Pancreas (tissue), 10 donors: ENCODE measurements at regions not wholly inside any gene's neighbourhood (a gene's known extent, or its start where the extent isn't known, plus 50 kb on each side); places are given as distances from the start of the nearest gene placed in this dataset.
"Not testable (repeated sequence)": the region's sequence is repeated elsewhere in the genome, so short reads cannot be mapped to it uniquely, and the experiment has no call there.

ENCODE experiments used
- ATAC-seq, 4 donors: fragments of 200-7000 bp; cut with Tn5 transposase; one replicate each; pipeline versions ENCODE4 v1.8.0 to v1.9.1; 2020; ENCODE audit warnings: mild to moderate bottlenecking in 4 of 4, moderate library complexity in 4 of 4
- DNase-seq, 6 donors: peaks; one replicate each; pipeline ENCODE4 v3.0.0-alpha.2; 2020
- FAIRE-seq: peaks from 2 replicates; lab custom pipeline; 2012; peaks lifted over from hg19 to GRCh38; lab: Jason Lieb, UNC
- H3K27ac ChIP-seq, 4 donors: fragments of 200-600 bp; sonication (generic); 1 replicate in 3 of 4; 2 replicates in 1 of 4; pipeline versions ENCODE4 v1.5.0 to v1.8.0; 2020
- H3K27me3 ChIP-seq, 4 donors: fragments of 200-600 bp; one replicate each; pipeline ENCODE4 v1.8.0; 2021
- H3K36me3 ChIP-seq, 3 donors: fragments of 200-600 bp; sonication (generic) in 1 of 3; one replicate each; pipeline versions ENCODE4 v1.5.0 to v1.8.0; 2020 to 2021
- H3K4me1 ChIP-seq, 3 donors: fragments of 200-600 bp; one replicate each; pipeline ENCODE4 v1.8.0; 2021
- H3K4me3 ChIP-seq, 4 donors: fragments of 200-600 bp; sonication (generic) in 2 of 4; one replicate each; pipeline versions ENCODE4 v1.5.0 to v1.8.0; 2020 to 2021
- H3K9me3 ChIP-seq, 4 donors: fragments of 200-600 bp; one replicate each; pipeline ENCODE4 v1.8.0; 2021
- WGBS, 2 donors: extraction: QIAGEN DNeasy Blood & Tissue Kit; methylation state at CpG; one replicate each; pipeline ENCODE4 v1.1.7; 2013; 5-methylcytosine and 5-hydroxymethylcytosine counted together
- intact Hi-C, 3 donors: fragments of 100-400 bp; cut with DNase I; formaldehyde crosslinking; loops; one replicate each; pipeline versions ENCODE4 v1.11.1 to v1.14.2; 2022
- TF ChIP-seq, protein P1 (sequence below), 4 donors: fragments of 200-600 bp; sonication (generic) in 3 of 4; IDR thresholded peaks; one replicate each; pipeline versions ENCODE4 v1.5.0 to v1.8.0; 2021; ENCODE audit warnings: antibody characterized with exemption in 4 of 4
- donor health status: healthy with polysubstance abuse.
- donor health status: DM: no; HTN: no; CAD: no; lungs with moderate emphysema.
- donor health status: DM: no; HTN: no; CAD: no.
- donor health status: control.
- donor health status: control.
- donor health status: Bipolar disorder and iron deficiency.
- donor health status: DM: yes; HTN: yes; CAD: no.
- donor health status: DM: no; HTN: no; CAD: no.
- donor health status: DM: no; HTN: no; CAD: no.
- donor health status: DM: yes; HTN: yes; CAD: no.

DNA sequence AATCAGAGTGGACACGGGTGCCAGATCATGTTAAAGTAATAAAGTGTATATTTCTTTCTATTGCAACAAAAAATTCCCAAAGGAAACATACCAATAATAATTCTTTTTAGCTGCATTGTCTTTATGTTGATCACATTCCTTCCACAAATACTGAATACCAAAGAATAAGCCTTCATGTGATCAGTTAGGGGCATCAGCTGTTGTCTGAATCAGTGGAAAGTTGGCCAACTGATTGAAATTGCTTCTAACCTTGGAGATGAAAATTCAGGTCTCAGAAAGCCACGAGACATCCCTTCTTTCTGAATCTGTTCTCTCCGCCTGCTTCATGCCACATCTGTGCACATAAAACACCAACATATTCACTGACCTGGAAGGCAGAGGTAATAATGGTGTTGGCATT lies 785.2 kb downstream of the KCNA4 start:
- WGBS, 2 donors = 45 to 66% methylated on average over 3 of the region's 3 CpGs
- Histone ChIP-seq H3K27me3 (no peaks in the 10 kb centered on the region), H3K36me3 (no peaks in the 10 kb centered on the region), H3K9me3 (no peaks in the 10 kb centered on the region), H3K4me1 (no peaks in the 10 kb centered on the region), H3K27ac (no peak overlapping the region), H3K4me3 (no peak overlapping the region)
- intact Hi-C loops = no loop called here
- DNase-seq (no peak), ATAC-seq (no peak), FAIRE-seq (no peak)
- TF ChIP-seq, protein P1, sequence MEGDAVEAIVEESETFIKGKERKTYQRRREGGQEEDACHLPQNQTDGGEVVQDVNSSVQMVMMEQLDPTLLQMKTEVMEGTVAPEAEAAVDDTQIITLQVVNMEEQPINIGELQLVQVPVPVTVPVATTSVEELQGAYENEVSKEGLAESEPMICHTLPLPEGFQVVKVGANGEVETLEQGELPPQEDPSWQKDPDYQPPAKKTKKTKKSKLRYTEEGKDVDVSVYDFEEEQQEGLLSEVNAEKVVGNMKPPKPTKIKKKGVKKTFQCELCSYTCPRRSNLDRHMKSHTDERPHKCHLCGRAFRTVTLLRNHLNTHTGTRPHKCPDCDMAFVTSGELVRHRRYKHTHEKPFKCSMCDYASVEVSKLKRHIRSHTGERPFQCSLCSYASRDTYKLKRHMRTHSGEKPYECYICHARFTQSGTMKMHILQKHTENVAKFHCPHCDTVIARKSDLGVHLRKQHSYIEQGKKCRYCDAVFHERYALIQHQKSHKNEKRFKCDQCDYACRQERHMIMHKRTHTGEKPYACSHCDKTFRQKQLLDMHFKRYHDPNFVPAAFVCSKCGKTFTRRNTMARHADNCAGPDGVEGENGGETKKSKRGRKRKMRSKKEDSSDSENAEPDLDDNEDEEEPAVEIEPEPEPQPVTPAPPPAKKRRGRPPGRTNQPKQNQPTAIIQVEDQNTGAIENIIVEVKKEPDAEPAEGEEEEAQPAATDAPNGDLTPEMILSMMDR (IDR thresholded peaks at IDR 0.05) = no peak

DNA sequence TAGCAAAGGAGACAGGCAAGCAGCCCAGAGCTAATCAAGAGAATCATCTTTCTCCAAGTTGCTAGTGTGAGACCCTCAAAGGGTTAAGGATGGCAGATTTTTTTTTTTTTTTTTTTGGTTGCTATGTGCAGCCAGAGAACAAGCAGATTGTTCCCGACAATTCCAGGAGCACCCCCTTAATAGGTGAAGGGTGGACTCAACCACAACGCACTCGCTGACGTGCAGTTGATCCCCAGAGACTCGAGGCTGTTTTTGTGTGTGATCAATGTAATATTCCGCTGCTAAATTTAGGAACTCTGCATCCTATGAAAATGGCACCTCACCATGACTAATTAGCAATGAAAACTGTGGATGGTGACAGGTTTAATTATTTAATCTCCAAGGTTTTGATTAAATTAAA lies 789.0 kb downstream of the KCNA4 start:
- ATAC-seq (no peak), FAIRE-seq (no peak), DNase-seq (no peak)
- no peak overlapping the region for H3K4me3 ChIP-seq
- no peak overlapping the region for H3K27ac ChIP-seq
- intact Hi-C loops = no loop called here
- H3K27me3 ChIP-seq = no peaks in the 10 kb centered on the region
- no peaks in the 10 kb centered on the region for H3K4me1 ChIP-seq
- no peaks in the 10 kb centered on the region for H3K36me3 ChIP-seq
- TF ChIP-seq, protein P1 (IDR thresholded peaks at IDR 0.05) = no peak
- 27 to 28% methylated on average over 6 of the region's 6 CpGs for WGBS, 2 donors
- no peaks in the 10 kb centered on the region for H3K9me3 ChIP-seq

DNA sequence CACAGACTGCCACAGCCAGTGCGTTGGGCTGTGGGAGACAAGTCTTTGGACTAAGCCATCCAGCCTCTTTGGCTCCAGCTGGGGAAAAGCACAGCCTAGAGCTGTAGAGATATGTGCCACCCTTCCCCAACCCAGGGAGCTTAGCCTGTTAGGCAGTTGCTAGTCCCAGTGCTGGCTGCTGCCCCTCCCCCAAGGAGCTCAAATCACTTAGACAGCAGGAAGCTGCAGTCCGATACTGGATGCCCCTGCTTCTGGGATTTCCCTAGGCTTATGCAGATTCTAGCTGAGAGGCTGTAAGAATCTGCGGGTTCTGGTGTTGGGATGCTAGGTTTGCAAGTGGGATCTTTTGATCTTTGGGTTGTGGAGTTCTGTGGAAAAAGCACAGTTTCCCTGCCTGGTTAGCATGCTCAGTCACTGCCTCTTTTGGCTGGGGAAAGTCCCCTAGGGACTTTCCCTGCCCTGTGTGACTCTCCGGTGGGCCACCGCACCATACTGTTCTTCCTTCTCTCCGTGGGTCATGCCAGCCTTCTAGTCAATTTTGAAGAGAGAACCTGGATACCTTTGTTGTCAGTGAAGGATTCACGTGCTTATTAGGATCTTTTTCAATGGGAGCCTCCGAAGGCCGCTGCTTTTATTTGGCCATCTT lies 792.0 kb downstream of the KCNA4 start:
- no peak for FAIRE-seq
- DNase-seq = peak in 2 of 6 donors; percentile 13 to 17
- intact Hi-C loops = no loop called here
- TF ChIP-seq, protein P1 (IDR thresholded peaks at IDR 0.05) = no peak
- no peak overlapping the region for H3K4me3 ChIP-seq
- ATAC-seq = no peak
- WGBS, 2 donors = 63 to 68% methylated on average over 9 of the region's 9 CpGs
- no peaks in the 10 kb centered on the region for H3K27me3 ChIP-seq
- H3K36me3 ChIP-seq = no peaks in the 10 kb centered on the region
- H3K27ac ChIP-seq = no peak overlapping the region
- H3K4me1 ChIP-seq = no peaks in the 10 kb centered on the region
- H3K9me3 ChIP-seq = no peaks in the 10 kb centered on the region

DNA sequence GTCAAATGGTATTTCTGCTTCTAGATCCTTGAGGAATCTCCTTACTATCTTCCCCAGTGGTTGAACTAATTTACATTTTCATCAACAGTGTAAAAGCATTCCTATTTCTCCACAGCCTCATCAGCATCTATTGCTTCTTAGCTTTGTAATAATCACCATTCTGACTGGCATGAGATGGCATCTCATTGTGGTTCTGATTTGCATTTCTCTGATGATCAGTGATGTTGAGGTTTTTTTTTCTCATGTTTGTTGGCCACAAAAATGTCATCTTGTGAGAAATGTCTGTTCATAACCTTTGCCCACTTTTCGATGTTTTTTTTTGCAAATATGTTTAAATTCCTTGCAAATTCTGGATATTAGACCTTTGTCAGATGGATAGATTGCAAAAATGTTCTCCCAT lies 797.3 kb downstream of the KCNA4 start:
- FAIRE-seq, H3K4me3 ChIP-seq, H3K27me3 ChIP-seq, H3K36me3 ChIP-seq, intact Hi-C loops, ATAC-seq, H3K9me3 ChIP-seq, H3K27ac ChIP-seq, H3K4me1 ChIP-seq, DNase-seq: not testable (repeated sequence)
- WGBS, 2 donors = 42 to 87% methylated on average over 1 of the region's 1 CpG

DNA sequence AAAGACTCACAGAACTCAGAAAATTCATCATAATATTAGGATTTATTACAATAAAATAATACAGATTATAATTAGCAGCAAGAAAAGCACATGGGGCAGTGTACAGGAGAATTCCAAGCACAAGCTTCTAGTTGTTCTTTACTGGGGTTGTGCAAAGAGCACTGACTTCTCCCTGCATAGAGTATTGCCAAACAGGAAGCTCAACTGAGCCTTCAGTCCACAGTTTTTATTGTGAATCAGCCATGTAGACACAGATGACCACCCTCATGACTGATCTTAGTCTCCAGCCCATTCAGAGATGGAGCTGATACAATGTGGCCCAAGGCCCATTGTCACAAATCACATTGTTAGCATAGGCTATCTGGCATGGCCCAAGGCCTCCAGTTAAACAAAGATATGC lies 798.9 kb downstream of the KCNA4 start:
- H3K4me1 ChIP-seq = no peaks in the 10 kb centered on the region
- TF ChIP-seq, protein P1 (IDR thresholded peaks at IDR 0.05) = no peak
- no peaks in the 10 kb centered on the region for H3K36me3 ChIP-seq
- no peak overlapping the region for H3K27ac ChIP-seq
- no peak for DNase-seq
- FAIRE-seq = no peak
- no peak for ATAC-seq
- intact Hi-C loops = no loop called here
- H3K27me3 ChIP-seq = no peaks in the 10 kb centered on the region
- H3K9me3 ChIP-seq = no peaks in the 10 kb centered on the region
- no peak overlapping the region for H3K4me3 ChIP-seq
